ENCODE measurements at regions not wholly inside any gene's neighbourhood (a gene's known extent, or its start where the extent isn't known, plus 50 kb on each side); places are given as distances from the start of the nearest gene placed in this dataset.

- DNase-seq = no peak
- Histone ChIP-seq H2BK15ac (ENCODE audit: low read depth, low read length) (no peak overlapping the region), H3K4me2 (ENCODE audit: insufficient read depth, insufficient read length, low read length) (no peak overlapping the region), H2BK120ac (ENCODE audit: low read depth, low read length, poor library complexity, severe bottlenecking) (no peak overlapping the region), H4K91ac (ENCODE audit: insufficient read length, low read depth, low read length) (no peak overlapping the region), H2BK5ac (ENCODE audit: insufficient read length, low read length) (no peak overlapping the region), H2AFZ (ENCODE audit: low read length) (no peak overlapping the region), H2BK12ac (ENCODE audit: insufficient read length, low read depth, low read length) (no peak overlapping the region), H3K79me2 (ENCODE audit: insufficient read depth, low read length) (no peaks in the 10 kb centered on the region), H2BK20ac (ENCODE audit: low read depth, low read length, poor library complexity, severe bottlenecking) (no peak overlapping the region), H3T11ph (ENCODE audit: low read length) (no peak overlapping the region), H3K4ac (ENCODE audit: low read depth, low read length) (no peak overlapping the region), H3K9ac (ENCODE audit: extremely low read depth, insufficient read length, low read length) (no peak overlapping the region), H3K56ac (ENCODE audit: insufficient read length, low read depth, low read length) (no peak overlapping the region), H3K23me2 (ENCODE audit: insufficient read length, low read depth, low read length, poor library complexity, severe bottlenecking) (no peaks in the 10 kb centered on the region), H3K4me1 (ENCODE audit: insufficient read depth, low read length) (no peaks in the 10 kb centered on the region), H4K5ac (ENCODE audit: insufficient read length, low read depth, low read length) (no peak overlapping the region), H2AK5ac (ENCODE audit: insufficient read length, low read length) (no peak overlapping the region), H3K27ac (ENCODE audit: insufficient read length, low read depth, low read length) (no peak overlapping the region), H3K23ac (ENCODE audit: insufficient read length, low read depth, low read length) (no peak overlapping the region), H3K18ac (ENCODE audit: insufficient read length, low read depth, low read length) (no peak overlapping the region), H3K9me3 (ENCODE audit: control insufficient read depth, low read depth, low read length) (no peaks in the 10 kb centered on the region), H3K14ac (ENCODE audit: insufficient read depth, low read length) (no peak overlapping the region), H3K27me3 (ENCODE audit: insufficient read depth, low read length) (no peaks in the 10 kb centered on the region), H4K20me1 (ENCODE audit: control insufficient read depth, insufficient read depth, insufficient read length) (no peaks in the 10 kb centered on the region), H3K79me1 (ENCODE audit: insufficient read depth, low read depth, low read length, poor library complexity, severe bottlenecking) (no peaks in the 10 kb centered on the region), H4K8ac (replicated peaks; ENCODE audit: insufficient read length, low read depth, low read length) (no peak overlapping the region)
- H3K9me3 Mint-ChIP-seq = peaks cover 2 to 5% of the 10 kb centered on the region in 2 experiments; a peak in 4 of 5 replicates
- H3K27ac Mint-ChIP-seq = no peak overlapping the region
- H3K36me3 Mint-ChIP-seq (ENCODE audit: insufficient read depth in 1 of 3, low read depth in 3 of 3) = peaks cover 0 to 9% (median 0%) of the 10 kb centered on the region in 3 experiments; a peak in 1 of 7 replicates
- peaks cover 8 to 15% of the 10 kb centered on the region in 2 experiments for H3K4me1 Mint-ChIP-seq
- no peak overlapping the region for H3K4me3 Mint-ChIP-seq
- no CpG with 5 or more reads among the region's 1 CpG for WGBS (ENCODE audit: extremely low coverage, insufficient read length, low lambda C conversion rate)
- TF ChIP-seq, protein P1, sequence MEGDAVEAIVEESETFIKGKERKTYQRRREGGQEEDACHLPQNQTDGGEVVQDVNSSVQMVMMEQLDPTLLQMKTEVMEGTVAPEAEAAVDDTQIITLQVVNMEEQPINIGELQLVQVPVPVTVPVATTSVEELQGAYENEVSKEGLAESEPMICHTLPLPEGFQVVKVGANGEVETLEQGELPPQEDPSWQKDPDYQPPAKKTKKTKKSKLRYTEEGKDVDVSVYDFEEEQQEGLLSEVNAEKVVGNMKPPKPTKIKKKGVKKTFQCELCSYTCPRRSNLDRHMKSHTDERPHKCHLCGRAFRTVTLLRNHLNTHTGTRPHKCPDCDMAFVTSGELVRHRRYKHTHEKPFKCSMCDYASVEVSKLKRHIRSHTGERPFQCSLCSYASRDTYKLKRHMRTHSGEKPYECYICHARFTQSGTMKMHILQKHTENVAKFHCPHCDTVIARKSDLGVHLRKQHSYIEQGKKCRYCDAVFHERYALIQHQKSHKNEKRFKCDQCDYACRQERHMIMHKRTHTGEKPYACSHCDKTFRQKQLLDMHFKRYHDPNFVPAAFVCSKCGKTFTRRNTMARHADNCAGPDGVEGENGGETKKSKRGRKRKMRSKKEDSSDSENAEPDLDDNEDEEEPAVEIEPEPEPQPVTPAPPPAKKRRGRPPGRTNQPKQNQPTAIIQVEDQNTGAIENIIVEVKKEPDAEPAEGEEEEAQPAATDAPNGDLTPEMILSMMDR (conservative IDR thresholded peaks at IDR 0.05) = no peak
- no peaks in the 10 kb centered on the region for H3K27me3 Mint-ChIP-seq (ENCODE audit: low read depth)
These were observed 253.3 kb downstream of the LIG4 start for GRCh38 chr13:107961849-107962608.

Measured in H9 (cell line).